MM.1S (cell line): ENCODE measurements at regions not wholly inside any gene's neighbourhood (a gene's known extent, or its start where the extent isn't known, plus 50 kb on each side); places are given as distances from the start of the nearest gene placed in this dataset.

ENCODE experiments used
- EZH2phosphoT487 ChIP-seq: fragments of 300-600 bp; sonication (generic); IDR thresholded peaks from 2 replicates; pipeline ENCODE4 v1.6.1; 2018; ENCODE audit warnings: antibody characterized with exemption, low read length
- TF ChIP-seq, protein P1 (sequence below): fragments of 300-600 bp; sonication (generic); IDR thresholded peaks from 2 replicates; pipeline ENCODE4 v1.5.1; 2016; ENCODE audit warnings: antibody characterized with exemption, low read length, mixed read lengths

DNA sequence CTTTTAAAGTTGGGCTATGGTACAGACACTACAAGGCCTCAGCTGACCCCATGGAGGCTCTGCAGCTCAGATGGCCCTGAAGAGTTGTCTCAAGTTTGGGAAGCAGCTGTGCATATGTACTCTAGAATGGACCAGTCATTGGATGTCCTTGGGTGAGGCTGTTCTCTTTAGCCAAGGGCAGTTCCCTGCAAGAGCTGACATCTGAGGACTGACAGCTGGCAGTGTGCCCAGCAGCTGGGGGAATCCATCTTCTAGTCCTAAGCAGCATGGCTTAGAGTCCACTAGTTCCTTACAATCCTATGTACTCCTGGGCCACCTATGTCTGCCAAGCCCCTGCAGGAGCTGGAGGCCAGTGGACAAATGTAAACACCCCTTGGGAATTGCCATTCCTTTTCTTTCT, 76.5 kb downstream of the C11orf91 start:
- TF ChIP-seq, protein P1, sequence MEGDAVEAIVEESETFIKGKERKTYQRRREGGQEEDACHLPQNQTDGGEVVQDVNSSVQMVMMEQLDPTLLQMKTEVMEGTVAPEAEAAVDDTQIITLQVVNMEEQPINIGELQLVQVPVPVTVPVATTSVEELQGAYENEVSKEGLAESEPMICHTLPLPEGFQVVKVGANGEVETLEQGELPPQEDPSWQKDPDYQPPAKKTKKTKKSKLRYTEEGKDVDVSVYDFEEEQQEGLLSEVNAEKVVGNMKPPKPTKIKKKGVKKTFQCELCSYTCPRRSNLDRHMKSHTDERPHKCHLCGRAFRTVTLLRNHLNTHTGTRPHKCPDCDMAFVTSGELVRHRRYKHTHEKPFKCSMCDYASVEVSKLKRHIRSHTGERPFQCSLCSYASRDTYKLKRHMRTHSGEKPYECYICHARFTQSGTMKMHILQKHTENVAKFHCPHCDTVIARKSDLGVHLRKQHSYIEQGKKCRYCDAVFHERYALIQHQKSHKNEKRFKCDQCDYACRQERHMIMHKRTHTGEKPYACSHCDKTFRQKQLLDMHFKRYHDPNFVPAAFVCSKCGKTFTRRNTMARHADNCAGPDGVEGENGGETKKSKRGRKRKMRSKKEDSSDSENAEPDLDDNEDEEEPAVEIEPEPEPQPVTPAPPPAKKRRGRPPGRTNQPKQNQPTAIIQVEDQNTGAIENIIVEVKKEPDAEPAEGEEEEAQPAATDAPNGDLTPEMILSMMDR, result no peak
- no peak for TF ChIP-seq EZH2phosphoT487
